ENCODE measurements at regions not wholly inside any gene's neighbourhood (a gene's known extent, or its start where the extent isn't known, plus 50 kb on each side); places are given as distances from the start of the nearest gene placed in this dataset.

GRCh38 chr15:45991863-45992262 lies 357.0 kb downstream of the SQOR start:
- no peak overlapping the region for H3K9ac ChIP-seq (ENCODE audit: low read length)
- no peaks in the 10 kb centered on the region for H3K9me3 ChIP-seq (ENCODE audit: low read length)
- TF ChIP-seq EZH2 (IDR thresholded peaks at IDR 0.05; ENCODE audit: low read length, unreplicated experiment) = no peak
- no peak for TF ChIP-seq EZH2phosphoT487 (IDR thresholded peaks at IDR 0.05; ENCODE audit: borderline replicate concordance, low read length)
- TF ChIP-seq CTCF (conservative IDR thresholded peaks at IDR 0.05; ENCODE audit: low read depth, low read length) = no peak
- CTCF ChIA-PET = no interaction called here
- no peaks in the 10 kb centered on the region for H3K79me2 ChIP-seq (ENCODE audit: low read length)
- H3K36me3 ChIP-seq (ENCODE audit: low read depth, low read length) = no peaks in the 10 kb centered on the region
- no peaks in the 10 kb centered on the region for H3F3A ChIP-seq (ENCODE audit: low read length, unreplicated experiment)
- H3K27me3 ChIP-seq (ENCODE audit: low read length) = no peaks in the 10 kb centered on the region
- DNase-seq (no peak), ATAC-seq (no peak)
- no peak overlapping the region for H2AFZ ChIP-seq (ENCODE audit: low read length)
- H3K4me1 ChIP-seq (ENCODE audit: insufficient read depth, low read length) = no peaks in the 10 kb centered on the region
- no TSS peak for BruUV-seq (replicated peaks)
- POLR2A ChIA-PET (ENCODE audit: unreplicated experiment) = interaction anchor here (0.6 kb wide), 1 partner anchor 23 kb away, joined by 3 read pairs; no protein-coding TSS in a partner anchor
- no peaks in the 10 kb centered on the region for H3K9me2 ChIP-seq (replicated peaks; ENCODE audit: low read length)
- no peaks in the 10 kb centered on the region for H4K20me1 ChIP-seq (ENCODE audit: low read length)
- intact Hi-C loops (cut with micrococcal nuclease) = no loop called here
- H3K4me3 ChIP-seq (ENCODE audit: low read length) = no peak overlapping the region
- no peak overlapping the region for H3K27ac ChIP-seq (ENCODE audit: low read length)
- no peak overlapping the region for H3K4me2 ChIP-seq (ENCODE audit: low read length)

- Histone ChIP-seq H3K4me3 (ENCODE audit: low read length) (no peak overlapping the region), H3K79me2 (ENCODE audit: low read length) (no peaks in the 10 kb centered on the region), H3K4me1 (ENCODE audit: insufficient read depth, low read length) (no peaks in the 10 kb centered on the region), H4K20me1 (ENCODE audit: low read length) (no peaks in the 10 kb centered on the region), H3K9ac (ENCODE audit: low read length) (no peak overlapping the region), H3K27ac (ENCODE audit: low read length) (no peak overlapping the region), H3K27me3 (ENCODE audit: low read length) (no peaks in the 10 kb centered on the region), H3K9me3 (ENCODE audit: low read length) (no peaks in the 10 kb centered on the region), H3F3A (ENCODE audit: low read length, unreplicated experiment) (no peaks in the 10 kb centered on the region), H3K9me2 (replicated peaks; ENCODE audit: low read length) (no peaks in the 10 kb centered on the region), H3K36me3 (ENCODE audit: low read depth, low read length) (no peaks in the 10 kb centered on the region), H3K4me2 (ENCODE audit: low read length) (no peak overlapping the region), H2AFZ (ENCODE audit: low read length) (no peak overlapping the region)
- TF ChIP-seq EZH2phosphoT487 (IDR thresholded peaks at IDR 0.05; ENCODE audit: borderline replicate concordance, low read length) (no peak), CTCF (conservative IDR thresholded peaks at IDR 0.05; ENCODE audit: low read depth, low read length) (no peak), EZH2 (IDR thresholded peaks at IDR 0.05; ENCODE audit: low read length, unreplicated experiment) (no peak)
- no peak for DNase-seq
- intact Hi-C loops (cut with micrococcal nuclease) = no loop called here
- BruUV-seq (replicated peaks) = no TSS peak
- ATAC-seq = no peak
- POLR2A ChIA-PET (ENCODE audit: unreplicated experiment) = no interaction called here
- CTCF ChIA-PET = no interaction called here
Measured at GRCh38 chr15:45993072-45993471, 358.2 kb downstream of the SQOR start.

GRCh38 chr15:45993508-45993907 lies 358.7 kb downstream of the SQOR start:
- DNase-seq (no peak), ATAC-seq (no peak)
- Histone ChIP-seq H3K9me2 (replicated peaks; ENCODE audit: low read length) (no peaks in the 10 kb centered on the region), H3K79me2 (ENCODE audit: low read length) (no peaks in the 10 kb centered on the region), H3K27me3 (ENCODE audit: low read length) (no peaks in the 10 kb centered on the region), H3K4me1 (ENCODE audit: insufficient read depth, low read length) (no peaks in the 10 kb centered on the region), H3K9me3 (ENCODE audit: low read length) (no peaks in the 10 kb centered on the region), H3K9ac (ENCODE audit: low read length) (no peak overlapping the region), H3K4me3 (ENCODE audit: low read length) (no peak overlapping the region), H3K36me3 (ENCODE audit: low read depth, low read length) (no peaks in the 10 kb centered on the region), H3K27ac (ENCODE audit: low read length) (no peak overlapping the region), H2AFZ (ENCODE audit: low read length) (no peak overlapping the region), H4K20me1 (ENCODE audit: low read length) (no peaks in the 10 kb centered on the region), H3F3A (ENCODE audit: low read length, unreplicated experiment) (no peaks in the 10 kb centered on the region), H3K4me2 (ENCODE audit: low read length) (no peak overlapping the region)
- CTCF ChIA-PET = no interaction called here
- BruUV-seq (replicated peaks) = no TSS peak
- intact Hi-C loops (cut with micrococcal nuclease) = no loop called here
- TF ChIP-seq EZH2 (IDR thresholded peaks at IDR 0.05; ENCODE audit: low read length, unreplicated experiment) = no peak
- TF ChIP-seq EZH2phosphoT487 (IDR thresholded peaks at IDR 0.05; ENCODE audit: borderline replicate concordance, low read length) = no peak
- TF ChIP-seq CTCF (conservative IDR thresholded peaks at IDR 0.05; ENCODE audit: low read depth, low read length) = no peak
- POLR2A ChIA-PET (ENCODE audit: unreplicated experiment) = no interaction called here

Data from PC-3 (cell line).